GM12872 (cell line): ENCODE measurements at regions not wholly inside any gene's neighbourhood (a gene's known extent, or its start where the extent isn't known, plus 50 kb on each side); places are given as distances from the start of the nearest gene placed in this dataset.

Experiments used
- TF ChIP-seq, protein P1 (sequence below): IDR thresholded peaks from 3 replicates; pipeline ENCODE4 v1.5.1; 2011; ENCODE audit warnings: low read depth, mild to moderate bottlenecking, low read length, moderate library complexity; ENCODE audit not compliant: insufficient read depth

DNA sequence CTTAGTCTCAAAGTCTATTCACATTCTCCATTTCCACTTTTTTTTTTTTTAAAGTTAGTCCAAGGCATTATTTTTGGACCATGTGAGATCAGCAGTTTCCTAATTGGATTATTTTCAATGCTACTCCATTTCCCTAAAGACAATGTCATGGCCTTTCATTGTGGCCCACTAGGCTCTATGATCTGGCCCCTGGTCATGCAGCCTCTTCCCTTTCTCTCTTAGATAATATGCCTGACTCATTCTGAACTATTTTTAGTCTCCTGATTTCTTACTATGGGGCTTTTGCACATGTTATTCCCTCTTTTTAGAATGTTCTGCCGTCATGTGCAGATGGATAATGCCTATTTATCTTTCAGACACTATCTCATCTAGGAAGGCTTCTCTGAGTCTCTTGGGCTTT is 157.3 kb downstream of the TMA16 start:
- TF ChIP-seq, protein P1, sequence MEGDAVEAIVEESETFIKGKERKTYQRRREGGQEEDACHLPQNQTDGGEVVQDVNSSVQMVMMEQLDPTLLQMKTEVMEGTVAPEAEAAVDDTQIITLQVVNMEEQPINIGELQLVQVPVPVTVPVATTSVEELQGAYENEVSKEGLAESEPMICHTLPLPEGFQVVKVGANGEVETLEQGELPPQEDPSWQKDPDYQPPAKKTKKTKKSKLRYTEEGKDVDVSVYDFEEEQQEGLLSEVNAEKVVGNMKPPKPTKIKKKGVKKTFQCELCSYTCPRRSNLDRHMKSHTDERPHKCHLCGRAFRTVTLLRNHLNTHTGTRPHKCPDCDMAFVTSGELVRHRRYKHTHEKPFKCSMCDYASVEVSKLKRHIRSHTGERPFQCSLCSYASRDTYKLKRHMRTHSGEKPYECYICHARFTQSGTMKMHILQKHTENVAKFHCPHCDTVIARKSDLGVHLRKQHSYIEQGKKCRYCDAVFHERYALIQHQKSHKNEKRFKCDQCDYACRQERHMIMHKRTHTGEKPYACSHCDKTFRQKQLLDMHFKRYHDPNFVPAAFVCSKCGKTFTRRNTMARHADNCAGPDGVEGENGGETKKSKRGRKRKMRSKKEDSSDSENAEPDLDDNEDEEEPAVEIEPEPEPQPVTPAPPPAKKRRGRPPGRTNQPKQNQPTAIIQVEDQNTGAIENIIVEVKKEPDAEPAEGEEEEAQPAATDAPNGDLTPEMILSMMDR: no peak

DNA sequence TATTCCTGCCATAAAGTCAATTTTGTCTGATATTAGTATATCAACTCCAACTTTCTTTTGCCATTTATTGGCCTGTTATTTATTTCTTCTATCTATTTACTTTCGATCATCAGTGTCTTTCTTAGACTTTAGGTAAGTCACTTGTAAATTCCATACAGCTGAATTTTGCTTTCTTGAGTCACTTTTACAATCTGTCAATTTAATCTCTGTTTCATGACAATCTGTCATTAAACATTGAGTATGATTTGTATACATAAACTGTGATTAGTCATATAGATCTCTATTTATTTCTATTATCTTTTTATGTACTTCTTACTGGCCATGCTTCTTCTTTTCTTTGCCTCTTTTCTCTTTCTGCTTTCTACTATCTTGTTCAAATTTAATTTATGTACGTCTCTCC is 160.1 kb downstream of the TMA16 start:
- TF ChIP-seq, protein P1: no peak

DNA sequence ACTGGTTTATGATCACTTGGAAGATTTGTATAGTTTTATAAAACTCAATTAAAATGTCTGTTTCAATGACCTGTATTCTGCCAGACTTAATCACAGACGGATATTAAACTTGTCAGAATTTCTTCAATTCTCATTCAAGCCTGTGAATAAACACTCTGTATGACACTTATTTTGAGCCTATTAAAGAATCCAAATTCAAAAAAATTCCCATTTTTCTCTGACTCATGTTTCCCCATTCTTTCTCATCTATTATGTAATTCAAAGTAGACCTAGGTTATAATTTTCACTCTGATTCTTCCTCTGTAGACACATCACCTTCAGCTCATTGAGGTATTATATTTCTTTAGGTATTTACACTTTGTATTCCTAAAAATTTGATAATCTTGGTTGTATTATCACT is 166.1 kb downstream of the TMA16 start:
- TF ChIP-seq, protein P1: no peak

DNA sequence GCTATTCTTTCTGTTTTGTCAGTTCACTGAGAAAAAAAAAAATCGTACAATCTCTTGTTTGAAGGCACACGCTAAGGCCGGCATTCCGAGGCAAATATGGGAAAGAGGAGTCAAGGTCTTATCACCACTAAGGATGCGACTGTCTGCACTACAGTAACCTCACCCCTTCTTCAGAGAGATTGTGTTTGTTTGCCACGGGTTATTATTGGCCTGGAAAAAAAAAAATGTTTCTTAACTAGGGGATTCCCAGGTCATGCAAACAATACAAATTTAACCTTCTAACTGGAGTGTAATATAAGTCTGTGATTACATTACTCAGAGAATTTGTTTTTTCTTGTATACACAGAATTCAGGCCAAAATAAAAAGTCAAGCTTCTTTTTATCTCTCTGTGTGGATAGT is 168.3 kb downstream of the TMA16 start:
- TF ChIP-seq, protein P1: no peak

DNA sequence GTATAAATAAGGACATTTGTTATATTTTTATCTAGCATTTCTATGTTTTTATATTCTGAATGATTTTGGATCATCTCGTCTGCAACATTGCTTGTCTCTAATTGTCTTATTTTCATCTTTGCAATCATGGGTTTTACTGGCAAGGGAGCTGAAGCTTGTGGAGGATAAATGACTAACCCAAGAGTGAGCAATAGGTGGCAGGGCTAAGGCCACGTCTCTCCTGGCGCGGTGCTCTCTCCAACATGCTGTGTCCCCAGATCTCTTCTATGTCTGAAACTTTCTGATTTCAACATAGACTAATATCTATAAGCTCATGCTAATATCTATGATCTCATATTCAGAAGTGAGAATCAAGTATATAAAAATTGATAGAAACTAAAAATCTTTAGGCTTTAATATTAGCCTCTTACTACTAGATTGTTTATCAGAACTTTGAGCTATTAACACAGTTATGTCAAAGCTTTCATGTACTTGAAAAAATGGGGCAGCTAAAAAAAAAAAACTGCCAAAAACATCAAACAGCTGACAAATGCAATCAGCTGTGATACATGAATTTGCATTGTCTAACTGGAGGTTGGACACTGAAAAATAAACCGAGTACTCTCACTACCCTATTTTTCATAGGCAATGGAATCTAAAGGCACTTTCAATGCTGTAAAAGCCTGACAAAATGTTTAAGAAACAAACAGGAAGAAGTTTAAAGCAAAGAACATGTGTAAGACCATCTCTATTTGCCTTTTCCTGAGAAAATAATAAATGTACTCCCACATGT is 169.2 kb downstream of the TMA16 start:
- TF ChIP-seq, protein P1: no peak

DNA sequence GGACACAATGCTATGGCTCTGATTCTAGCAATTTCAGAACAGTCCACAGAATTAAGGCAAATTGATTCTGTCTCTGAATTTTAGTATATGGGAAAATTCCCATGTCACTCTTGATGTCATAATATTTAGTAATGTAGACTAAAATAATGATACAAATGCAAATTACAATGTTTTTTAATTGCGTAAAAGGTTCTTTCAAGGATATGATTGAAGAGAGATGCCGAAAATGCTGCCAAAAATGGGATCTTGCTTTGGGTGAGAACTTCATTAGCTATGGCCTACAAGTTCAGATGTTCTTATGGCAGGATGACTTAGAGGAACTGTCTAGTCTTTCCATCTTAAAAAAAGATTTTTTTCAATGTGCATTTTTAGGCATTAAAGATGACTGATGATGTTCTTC is 170.6 kb downstream of the TMA16 start:
- TF ChIP-seq, protein P1: no peak

DNA sequence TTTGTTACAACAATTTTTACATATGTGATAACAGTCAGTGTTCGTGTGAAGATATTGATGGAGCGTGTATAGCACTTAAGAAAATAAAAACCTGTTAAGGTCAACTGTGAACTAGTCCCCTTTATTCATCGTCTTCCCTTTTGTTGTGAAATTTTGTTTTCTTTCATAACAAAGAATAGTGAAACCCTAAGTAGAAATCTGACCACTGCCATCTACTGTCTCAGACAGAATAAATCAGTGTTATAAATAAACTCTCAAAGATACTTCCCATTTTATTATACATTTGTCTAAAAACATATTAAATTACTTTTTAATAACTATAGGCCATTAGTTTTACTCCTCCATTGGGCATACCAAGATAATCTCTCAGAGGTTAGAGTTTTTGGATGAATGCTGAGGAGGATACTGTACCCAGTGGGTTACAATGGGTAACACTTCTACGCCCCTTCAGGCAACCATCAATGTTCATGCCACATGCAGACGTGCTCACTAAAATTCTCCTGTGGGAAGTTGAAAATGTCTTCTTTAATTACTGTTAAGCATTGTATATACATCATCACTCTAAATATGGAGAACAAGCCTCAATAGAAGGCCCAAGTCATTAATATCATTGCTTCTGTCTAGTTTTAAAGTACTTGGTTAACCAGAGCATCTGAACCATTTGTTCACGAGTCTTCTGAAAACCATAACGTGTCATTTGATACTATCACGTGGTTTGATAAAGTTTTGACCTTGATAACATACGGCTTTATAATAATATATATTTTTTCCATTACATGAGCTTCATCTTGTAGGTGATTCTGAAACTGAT is 171.2 kb downstream of the TMA16 start:
- TF ChIP-seq, protein P1: no peak
